ENCODE measurements at regions not wholly inside any gene's neighbourhood (a gene's known extent, or its start where the extent isn't known, plus 50 kb on each side); places are given as distances from the start of the nearest gene placed in this dataset.

DNA sequence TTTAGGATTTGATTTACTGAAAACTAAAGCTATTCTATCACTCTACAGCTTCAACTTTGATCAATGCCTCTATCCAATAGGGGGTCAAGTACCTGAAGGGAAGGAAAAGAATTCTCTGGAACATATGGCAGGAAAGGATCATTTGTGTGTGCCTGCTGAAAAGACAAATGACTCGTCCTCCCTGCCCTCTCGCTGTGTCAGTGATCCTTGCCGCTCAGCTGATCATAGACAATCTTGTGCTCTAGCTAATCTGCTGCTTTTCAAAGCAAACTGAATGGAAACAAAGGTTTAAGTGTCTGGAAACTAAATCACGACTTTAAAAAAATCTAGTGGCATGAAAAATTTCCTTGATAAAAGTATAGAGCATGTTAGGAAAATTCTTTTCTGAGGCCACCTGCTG lies 75.6 kb upstream of the CPO start:
- Histone ChIP-seq H3K4me3 (ENCODE audit: low read length) (no peak overlapping the region), H3K9me3 (replicated peaks; ENCODE audit: low read length) (no peaks in the 10 kb centered on the region), H3K4me2 (ENCODE audit: low read length) (no peak overlapping the region), H3K27me3 (ENCODE audit: control insufficient read depth, insufficient read depth, low read length) (no peaks in the 10 kb centered on the region), H3K36me3 (ENCODE audit: insufficient read depth, low read length) (no peaks in the 10 kb centered on the region), H3K9ac (ENCODE audit: low read depth, low read length) (no peak overlapping the region), H3K4me1 (ENCODE audit: control insufficient read depth, insufficient read depth, low read length) (no peaks in the 10 kb centered on the region)

GRCh38 chr2:206867006-206867405 lies 72.3 kb upstream of the CPO start:
- no peaks in the 10 kb centered on the region for H3K27me3 ChIP-seq (ENCODE audit: control insufficient read depth, insufficient read depth, low read length)

DNA sequence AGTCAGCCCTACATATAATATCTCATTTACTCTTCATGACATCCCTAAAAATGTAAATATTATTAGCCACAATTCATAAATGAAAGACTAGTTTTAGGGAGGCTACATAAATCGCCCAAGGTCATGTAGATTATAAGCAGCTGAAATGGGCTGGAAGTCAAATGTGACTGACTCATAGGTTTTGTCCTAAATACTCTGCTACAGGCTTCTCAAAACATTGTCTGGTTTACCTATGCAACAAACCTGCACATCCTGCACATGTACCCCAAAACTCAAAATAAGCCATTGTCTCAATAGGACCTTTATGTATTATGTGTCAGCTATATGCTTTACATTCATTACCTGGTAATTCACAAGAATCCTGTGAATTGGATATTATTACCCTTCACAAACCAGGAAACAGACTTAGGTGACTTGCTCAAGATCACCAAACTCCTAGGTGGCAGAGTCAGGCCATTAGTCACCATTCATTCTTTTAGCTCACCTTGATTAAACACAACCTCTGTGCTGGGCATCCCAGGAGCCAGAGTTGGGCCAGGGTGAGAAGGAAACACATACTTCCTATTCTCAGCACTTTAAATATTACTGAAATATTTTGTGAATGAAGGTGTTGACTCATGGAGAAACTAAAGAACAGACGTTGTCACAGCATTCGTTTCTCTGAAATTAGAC lies 69.4 kb upstream of the CPO start:
- H3K27me3 ChIP-seq (ENCODE audit: control insufficient read depth, insufficient read depth, low read length) = no peaks in the 10 kb centered on the region
- H3K4me2 ChIP-seq (ENCODE audit: low read length) = no peak overlapping the region
- no peak overlapping the region for H3K4me3 ChIP-seq (ENCODE audit: low read length)
- H3K4me1 ChIP-seq (ENCODE audit: control insufficient read depth, insufficient read depth, low read length) = no peaks in the 10 kb centered on the region
- H3K9ac ChIP-seq (ENCODE audit: low read depth, low read length) = no peak overlapping the region
- H3K9me3 ChIP-seq (replicated peaks; ENCODE audit: low read length) = no peaks in the 10 kb centered on the region
- H3K36me3 ChIP-seq (ENCODE audit: insufficient read depth, low read length) = no peaks in the 10 kb centered on the region

More at GRCh38 chr2:206867006-206867405, 72.3 kb upstream of the CPO start:
- H3K36me3 ChIP-seq (ENCODE audit: insufficient read depth, low read length) = no peaks in the 10 kb centered on the region
- H3K4me2 ChIP-seq (ENCODE audit: low read length) = no peak overlapping the region
- H3K4me1 ChIP-seq (ENCODE audit: control insufficient read depth, insufficient read depth, low read length) = no peaks in the 10 kb centered on the region
- no peak overlapping the region for H3K4me3 ChIP-seq (ENCODE audit: low read length)
- no peak overlapping the region for H3K9ac ChIP-seq (ENCODE audit: low read depth, low read length)
- no peaks in the 10 kb centered on the region for H3K9me3 ChIP-seq (replicated peaks; ENCODE audit: low read length)

- Histone ChIP-seq H3K27me3 (ENCODE audit: control insufficient read depth, insufficient read depth, low read length) (no peaks in the 10 kb centered on the region), H3K4me1 (ENCODE audit: control insufficient read depth, insufficient read depth, low read length) (no peaks in the 10 kb centered on the region), H3K36me3 (ENCODE audit: insufficient read depth, low read length) (no peaks in the 10 kb centered on the region), H3K9ac (ENCODE audit: low read depth, low read length) (no peak overlapping the region), H3K4me2 (ENCODE audit: low read length) (no peak overlapping the region), H3K9me3 (replicated peaks; ENCODE audit: low read length) (no peaks in the 10 kb centered on the region), H3K4me3 (ENCODE audit: low read length) (no peak overlapping the region)
Measured at GRCh38 chr2:206873423-206873822, 65.9 kb upstream of the CPO start.

DNA sequence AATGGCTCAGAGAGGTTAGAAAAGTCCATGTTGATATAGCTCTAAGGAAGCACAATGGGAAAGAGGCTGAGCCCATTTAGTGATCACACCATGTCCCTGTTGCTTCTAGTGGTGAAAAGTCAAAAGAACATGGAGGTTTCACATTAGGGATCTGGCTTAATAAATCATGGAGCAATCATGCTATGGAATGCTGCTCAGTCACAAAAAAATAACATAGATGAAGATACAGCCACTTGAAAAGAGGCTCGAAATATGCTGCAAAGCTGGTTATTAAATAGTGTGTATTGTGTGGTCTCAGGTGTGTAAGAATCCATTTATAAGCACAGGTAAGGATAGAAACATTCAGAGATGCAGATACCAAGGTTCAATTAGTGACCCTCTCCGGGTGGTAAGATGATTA lies 63.6 kb upstream of the CPO start:
- Histone ChIP-seq H3K36me3 (ENCODE audit: insufficient read depth, low read length) (no peaks in the 10 kb centered on the region), H3K4me1 (ENCODE audit: control insufficient read depth, insufficient read depth, low read length) (no peaks in the 10 kb centered on the region), H3K9me3 (replicated peaks; ENCODE audit: low read length) (no peaks in the 10 kb centered on the region), H3K27me3 (ENCODE audit: control insufficient read depth, insufficient read depth, low read length) (no peaks in the 10 kb centered on the region), H3K9ac (ENCODE audit: low read depth, low read length) (no peak overlapping the region), H3K4me3 (ENCODE audit: low read length) (no peak overlapping the region), H3K4me2 (ENCODE audit: low read length) (no peak overlapping the region)

DNA sequence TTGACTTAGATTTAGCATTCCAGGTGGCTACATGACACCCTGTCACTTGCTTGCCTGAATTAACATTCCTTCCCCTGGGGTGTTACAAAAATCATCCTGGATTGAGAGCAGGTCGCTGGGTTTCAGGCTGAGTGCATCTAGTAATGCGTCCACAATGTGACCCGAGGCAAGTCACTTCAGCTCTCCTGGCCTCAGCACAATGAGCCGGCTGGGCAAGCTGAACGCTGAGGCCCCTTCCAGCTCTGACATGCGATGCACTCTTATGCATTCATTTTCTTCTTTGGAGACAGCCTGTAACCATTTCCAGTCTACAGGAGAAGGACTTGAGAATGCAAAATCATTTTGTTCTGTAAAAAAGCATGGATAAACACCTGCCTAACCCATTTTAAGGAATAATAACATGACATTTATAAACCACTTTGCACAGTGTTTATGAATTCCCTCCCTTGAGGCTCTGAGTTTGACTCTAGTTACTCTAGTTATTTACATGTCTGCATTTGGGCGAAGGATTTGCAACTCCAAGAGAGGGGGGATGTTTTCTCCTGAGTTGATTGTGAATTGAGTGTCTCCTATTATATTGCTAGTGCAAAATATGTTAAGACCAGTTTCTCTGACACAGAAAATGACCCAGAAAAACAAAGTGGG lies 63.0 kb upstream of the CPO start:
- H3K36me3 ChIP-seq (ENCODE audit: insufficient read depth, low read length) = no peaks in the 10 kb centered on the region
- no peaks in the 10 kb centered on the region for H3K27me3 ChIP-seq (ENCODE audit: control insufficient read depth, insufficient read depth, low read length)
- no peak overlapping the region for H3K9ac ChIP-seq (ENCODE audit: low read depth, low read length)
- H3K4me2 ChIP-seq (ENCODE audit: low read length) = no peak overlapping the region
- no peaks in the 10 kb centered on the region for H3K9me3 ChIP-seq (replicated peaks; ENCODE audit: low read length)
- H3K4me3 ChIP-seq (ENCODE audit: low read length) = no peak overlapping the region
- H3K4me1 ChIP-seq (ENCODE audit: control insufficient read depth, insufficient read depth, low read length) = no peaks in the 10 kb centered on the region

GRCh38 chr2:206881708-206882410 lies 57.5 kb upstream of the CPO start:
- Histone ChIP-seq H3K4me1 (ENCODE audit: control insufficient read depth, insufficient read depth, low read length) (no peaks in the 10 kb centered on the region), H3K27me3 (ENCODE audit: control insufficient read depth, insufficient read depth, low read length) (no peaks in the 10 kb centered on the region), H3K4me3 (ENCODE audit: low read length) (no peak overlapping the region), H3K36me3 (ENCODE audit: insufficient read depth, low read length) (no peaks in the 10 kb centered on the region), H3K4me2 (ENCODE audit: low read length) (no peak overlapping the region), H3K9me3 (replicated peaks; ENCODE audit: low read length) (no peaks in the 10 kb centered on the region), H3K9ac (ENCODE audit: low read depth, low read length) (no peak overlapping the region)

DNA sequence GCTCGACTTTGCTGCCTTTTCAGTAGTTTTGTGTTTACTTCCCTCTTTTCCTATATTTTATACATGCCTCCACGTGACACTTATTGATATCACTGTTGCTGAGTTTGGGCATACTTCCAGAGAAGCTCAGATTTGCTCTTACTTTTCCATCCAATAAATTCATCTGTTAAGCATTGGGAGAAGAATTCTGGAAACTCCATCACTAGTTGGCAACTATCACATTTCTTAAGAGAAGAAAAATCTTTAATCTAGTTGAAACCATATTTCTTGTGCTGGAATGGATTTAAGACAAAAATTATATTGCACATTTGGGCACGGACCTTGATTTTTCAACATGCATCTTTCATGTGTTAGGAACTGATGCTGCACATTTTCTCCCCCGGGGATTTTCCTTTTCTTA lies 52.6 kb upstream of the CPO start:
- H3K4me2 ChIP-seq (ENCODE audit: low read length) = no peak overlapping the region
- no peaks in the 10 kb centered on the region for H3K36me3 ChIP-seq (ENCODE audit: insufficient read depth, low read length)
- no peaks in the 10 kb centered on the region for H3K27me3 ChIP-seq (ENCODE audit: control insufficient read depth, insufficient read depth, low read length)
- no peaks in the 10 kb centered on the region for H3K9me3 ChIP-seq (replicated peaks; ENCODE audit: low read length)
- no peak overlapping the region for H3K4me3 ChIP-seq (ENCODE audit: low read length)
- H3K9ac ChIP-seq (ENCODE audit: low read depth, low read length) = no peak overlapping the region
- H3K4me1 ChIP-seq (ENCODE audit: control insufficient read depth, insufficient read depth, low read length) = no peaks in the 10 kb centered on the region

DNA sequence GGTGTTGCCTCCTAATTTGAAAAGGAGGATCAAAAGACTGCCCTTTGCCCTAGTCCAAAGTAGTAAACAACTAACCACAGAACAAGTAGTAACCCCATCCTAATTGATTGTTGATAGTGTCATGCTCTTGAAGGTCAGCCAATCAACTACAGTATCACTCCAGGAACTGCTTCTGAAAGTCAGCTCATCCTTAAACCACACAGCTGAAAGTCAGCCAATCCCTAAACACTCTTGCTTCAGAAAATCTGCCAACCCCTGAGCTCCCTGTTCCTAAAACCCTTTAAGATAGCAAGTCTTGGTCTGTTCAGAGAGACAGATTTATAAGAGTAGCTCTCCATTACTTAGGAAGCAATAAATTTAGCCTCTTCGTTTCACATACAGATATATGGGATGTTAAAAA lies 51.6 kb upstream of the CPO start:
- H3K4me1 ChIP-seq (ENCODE audit: control insufficient read depth, insufficient read depth, low read length) = no peaks in the 10 kb centered on the region
- no peak overlapping the region for H3K9ac ChIP-seq (ENCODE audit: low read depth, low read length)
- H3K36me3 ChIP-seq (ENCODE audit: insufficient read depth, low read length) = no peaks in the 10 kb centered on the region
- no peaks in the 10 kb centered on the region for H3K27me3 ChIP-seq (ENCODE audit: control insufficient read depth, insufficient read depth, low read length)
- H3K4me2 ChIP-seq (ENCODE audit: low read length) = no peak overlapping the region
- H3K9me3 ChIP-seq (replicated peaks; ENCODE audit: low read length) = no peaks in the 10 kb centered on the region
- H3K4me3 ChIP-seq (ENCODE audit: low read length) = no peak overlapping the region

Data from skeletal muscle satellite cell (primary cell).